Tibial nerve (tissue), 4 donors: ENCODE measurements at regions not wholly inside any gene's neighbourhood (a gene's known extent, or its start where the extent isn't known, plus 50 kb on each side); places are given as distances from the start of the nearest gene placed in this dataset.

ENCODE experiments used
- CTCF ChIP-seq, 5 experiments: fragments of 200-600 bp in 3 of 5; fragments of 450-650 bp in 2 of 5; sonication (generic) in 3 of 5; IDR thresholded peaks; one replicate each; pipeline ENCODE4 v1.5.1; 2016 to 2019; ENCODE audit warnings: antibody characterized with exemption in 5 of 5, mild to moderate bottlenecking in 3 of 5, moderate library complexity in 2 of 5
- EP300 ChIP-seq, 2 donors: sonication (generic); formaldehyde crosslinking; IDR thresholded peaks; one replicate each; pipeline ENCODE4 v1.6.1; 2017; ENCODE audit warnings: antibody characterized with exemption in 2 of 2, mild to moderate bottlenecking in 1 of 2
- POLR2A ChIP-seq, 2 donors: fragments of 450-650 bp; IDR thresholded peaks; one replicate each; pipeline ENCODE4 v1.6.1; 2017; ENCODE audit warnings: antibody characterized with exemption in 2 of 2, mild to moderate bottlenecking in 2 of 2, moderate library complexity in 2 of 2

GRCh38 chr22:22111983-22112382 lies 129.4 kb upstream of the TOP3B start:
- TF ChIP-seq POLR2A (IDR thresholded peaks at IDR 0.05) (no peak), CTCF (IDR thresholded peaks at IDR 0.05) (no peak), EP300 (IDR thresholded peaks at IDR 0.05) (no peak)
